ENCODE measurements at regions not wholly inside any gene's neighbourhood (a gene's known extent, or its start where the extent isn't known, plus 50 kb on each side); places are given as distances from the start of the nearest gene placed in this dataset.

DNA sequence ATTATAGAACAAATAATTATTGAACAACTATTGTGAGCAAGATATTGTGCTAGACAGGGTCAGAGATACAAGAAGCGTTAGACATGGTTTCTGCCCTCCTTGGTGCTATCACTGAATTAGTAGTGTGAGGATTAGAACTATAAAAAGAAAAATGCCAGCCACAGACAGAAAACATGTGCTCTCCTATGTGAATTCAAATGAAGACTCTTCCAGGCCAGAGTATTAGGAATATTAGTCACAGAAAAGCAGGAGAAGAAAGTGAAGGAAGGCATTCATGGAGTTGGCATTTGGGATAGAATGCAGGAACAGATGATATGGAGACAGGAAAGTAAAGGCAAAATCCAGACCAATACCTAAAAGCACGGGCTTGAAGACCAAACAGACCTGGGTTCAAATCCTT lies 179.6 kb upstream of the TENM3 start:
- DNase-seq (ENCODE audit: low read depth in 3 of 3), result no peak

DNA sequence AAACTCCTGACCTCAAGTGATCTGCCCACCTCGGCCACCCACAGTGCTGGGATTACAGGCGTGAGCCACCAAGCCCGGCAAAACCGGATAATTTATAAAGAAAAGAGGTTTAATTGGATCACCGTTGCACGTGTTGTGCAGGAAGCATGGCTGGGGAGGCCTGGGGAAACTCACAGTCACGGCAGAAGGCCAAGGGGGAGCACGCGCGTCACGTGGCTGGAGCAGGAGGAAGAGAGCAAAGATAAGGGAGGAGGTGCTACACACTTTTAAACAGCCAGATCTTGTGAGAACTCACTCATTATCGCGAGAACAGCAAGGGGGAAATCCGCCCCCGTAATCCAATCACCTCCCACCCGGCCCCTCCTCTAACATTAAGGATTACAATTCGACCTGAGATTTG lies 177.9 kb upstream of the TENM3 start:
- DNase-seq (ENCODE audit: low read depth in 3 of 3), result no peak

DNA sequence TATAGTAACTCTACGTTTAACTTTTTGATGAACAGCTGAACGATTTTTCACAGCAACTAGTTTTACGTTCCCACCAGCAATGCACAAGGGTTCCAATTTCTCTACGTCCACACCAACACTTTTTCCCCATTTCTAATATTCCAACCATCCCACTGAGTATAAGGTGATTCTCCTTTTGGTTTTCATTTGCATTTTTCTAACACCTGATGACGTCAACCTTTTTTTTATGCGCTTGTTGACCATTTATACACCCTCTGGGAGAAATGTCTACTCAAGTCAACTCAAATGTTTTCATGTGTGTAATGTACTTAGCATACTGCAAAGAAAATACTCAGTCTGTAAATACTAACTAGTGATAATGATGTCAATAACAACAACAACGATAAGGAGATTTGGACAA lies 177.2 kb upstream of the TENM3 start:
- no peak for DNase-seq (ENCODE audit: low read depth in 3 of 3)

DNA sequence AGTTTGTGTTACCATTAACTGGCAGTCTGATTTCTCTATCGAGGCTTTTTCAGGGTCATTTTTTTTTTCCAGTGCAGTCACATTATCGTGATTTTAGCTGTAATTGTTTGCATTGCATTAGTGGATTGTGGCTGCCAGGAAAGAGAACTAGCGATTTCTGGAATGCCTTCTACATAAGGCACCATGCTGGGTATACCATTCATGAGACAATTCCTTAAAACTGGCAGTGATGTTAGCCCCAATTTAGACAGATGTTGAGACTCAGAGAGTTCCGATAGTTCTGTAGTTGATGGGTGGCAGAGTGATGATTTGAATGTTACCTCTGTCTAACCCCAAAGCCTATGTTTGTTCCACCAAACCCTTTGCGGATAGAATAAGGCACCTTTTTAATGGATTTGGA lies 175.4 kb upstream of the TENM3 start:
- DNase-seq (ENCODE audit: low read depth in 3 of 3), result no peak

DNA sequence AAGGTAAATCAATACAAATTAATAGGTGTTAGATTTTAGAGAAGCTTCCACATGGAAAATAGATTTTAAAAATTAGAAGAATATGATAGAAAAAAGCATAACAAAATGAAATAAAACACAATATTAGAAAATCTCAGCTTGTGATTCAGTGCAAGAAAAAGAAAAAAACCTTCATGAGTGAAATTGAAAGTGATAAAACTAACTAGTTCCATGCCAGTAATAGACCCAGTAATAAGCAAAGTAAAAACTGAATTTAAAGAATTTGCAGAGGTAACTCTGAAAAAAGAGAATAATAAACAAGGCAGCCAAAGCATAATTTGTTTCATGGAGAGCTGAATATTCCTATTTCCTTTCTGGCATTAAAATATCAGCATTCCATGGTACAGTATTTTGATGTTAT lies 174.3 kb upstream of the TENM3 start:
- no peak for DNase-seq (ENCODE audit: low read depth in 3 of 3)

DNA sequence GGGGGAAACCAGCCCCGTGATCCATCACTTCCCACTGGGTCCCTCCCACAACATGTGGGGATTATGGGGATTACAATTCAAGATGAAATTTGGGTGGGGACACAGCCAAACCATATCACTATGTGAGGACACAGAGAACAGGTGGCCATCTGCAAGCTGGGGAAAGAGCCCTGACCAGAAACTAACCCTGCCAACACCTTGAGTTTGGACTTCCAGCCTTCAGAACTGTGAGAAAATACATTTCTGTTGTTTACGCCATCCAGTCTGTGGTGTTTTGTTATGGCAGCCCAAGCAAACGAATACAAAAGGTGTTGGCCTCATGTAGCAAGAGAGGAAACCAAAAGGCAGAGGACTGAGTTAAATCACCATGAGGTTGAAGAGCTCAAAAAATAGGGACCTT lies 169.9 kb upstream of the TENM3 start:
- DNase-seq (ENCODE audit: low read depth in 3 of 3), result no peak

DNA sequence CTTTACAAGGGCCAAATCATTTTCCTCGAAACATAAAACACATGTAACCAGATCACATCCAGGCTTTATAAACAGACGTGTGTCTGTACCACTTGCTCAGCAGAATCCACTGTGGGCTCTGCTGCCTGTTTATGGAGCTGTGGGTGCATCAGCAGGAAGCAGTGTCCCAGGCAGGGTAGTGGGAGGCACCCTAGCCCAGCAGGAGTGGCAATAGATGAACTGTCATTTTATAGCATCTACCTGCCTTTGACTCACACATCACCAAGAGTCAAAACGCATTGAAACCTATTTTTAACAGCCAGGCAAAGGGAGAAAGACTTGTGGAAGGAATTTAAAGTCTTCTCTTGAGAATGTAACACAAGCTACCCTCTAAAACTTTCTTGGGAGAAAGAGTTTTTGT lies 169.1 kb upstream of the TENM3 start:
- no peak for DNase-seq (ENCODE audit: low read depth in 3 of 3)

DNA sequence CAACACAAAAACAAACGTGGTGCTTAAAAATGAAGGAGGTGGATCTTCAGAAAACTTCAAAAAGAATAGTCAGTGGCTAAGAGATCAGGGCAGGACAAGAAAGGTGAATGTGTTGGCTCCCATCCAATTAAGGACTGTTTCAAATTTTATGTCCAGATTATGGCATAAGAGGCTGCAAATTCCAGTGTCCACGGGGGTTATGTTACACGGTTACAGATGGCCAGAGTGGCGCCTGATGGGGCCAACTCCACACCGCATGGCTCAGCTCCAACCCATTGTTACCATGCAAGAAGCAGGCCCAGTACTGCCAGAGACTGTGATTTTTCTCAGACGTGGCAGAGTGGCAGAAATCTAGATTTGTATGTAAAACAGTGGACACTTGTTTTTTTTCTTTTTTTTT lies 168.4 kb upstream of the TENM3 start:
- no peak for DNase-seq (ENCODE audit: low read depth in 3 of 3)

DNA sequence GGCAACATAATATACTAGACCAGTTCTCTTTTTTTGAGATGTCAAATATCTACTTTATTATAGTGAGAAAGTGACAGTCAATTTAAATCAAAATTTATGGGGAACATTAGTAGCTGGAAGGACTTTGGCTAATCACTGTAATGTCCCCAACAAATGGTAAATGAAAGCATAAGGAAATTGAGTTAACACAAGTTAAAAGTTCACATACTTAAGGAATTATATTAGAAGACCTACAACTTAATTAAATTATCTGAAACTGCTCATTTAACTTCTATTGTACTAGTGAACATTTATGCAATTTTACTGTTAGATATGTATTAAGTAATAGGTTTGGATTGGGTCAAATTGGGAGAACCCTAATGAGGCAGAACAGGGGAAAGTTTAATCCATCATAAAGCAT lies 160.3 kb upstream of the TENM3 start:
- DNase-seq (ENCODE audit: low read depth in 3 of 3), result no peak

DNA sequence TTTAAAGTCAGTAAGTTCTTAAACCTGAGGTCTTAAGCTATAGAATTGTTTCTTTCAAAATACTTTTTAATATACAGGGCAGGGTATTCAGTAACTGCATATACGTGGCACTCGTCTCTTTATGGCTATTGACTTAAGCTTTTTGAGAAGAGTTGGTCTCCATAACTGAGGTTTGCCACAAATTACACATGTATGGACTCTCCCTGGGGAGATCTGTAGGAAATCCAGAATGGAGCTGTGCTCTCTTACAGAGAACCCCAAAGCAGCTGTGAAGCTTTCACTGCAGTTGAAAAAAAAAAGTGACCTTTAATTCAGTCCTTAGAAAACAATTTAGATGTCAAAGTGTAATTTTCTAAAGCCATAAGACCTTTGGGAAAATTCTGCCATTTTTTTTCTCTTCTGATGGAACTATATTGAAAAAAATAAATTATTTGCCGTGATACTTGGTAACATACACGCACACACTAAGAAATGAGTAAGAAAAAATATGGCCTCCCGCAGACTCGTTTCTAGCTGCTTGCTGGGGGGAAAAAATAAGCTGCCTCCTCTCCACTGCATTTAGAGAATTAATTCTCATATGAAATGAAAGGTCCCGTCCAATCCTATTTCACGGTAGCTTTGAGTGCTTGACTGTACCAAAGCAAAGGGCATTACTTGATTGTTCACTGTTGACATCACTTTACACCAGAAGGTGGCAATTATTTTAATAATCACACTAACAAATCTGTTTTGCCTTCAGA lies 159.4 kb upstream of the TENM3 start:
- no peak for DNase-seq (ENCODE audit: low read depth in 3 of 3)

DNA sequence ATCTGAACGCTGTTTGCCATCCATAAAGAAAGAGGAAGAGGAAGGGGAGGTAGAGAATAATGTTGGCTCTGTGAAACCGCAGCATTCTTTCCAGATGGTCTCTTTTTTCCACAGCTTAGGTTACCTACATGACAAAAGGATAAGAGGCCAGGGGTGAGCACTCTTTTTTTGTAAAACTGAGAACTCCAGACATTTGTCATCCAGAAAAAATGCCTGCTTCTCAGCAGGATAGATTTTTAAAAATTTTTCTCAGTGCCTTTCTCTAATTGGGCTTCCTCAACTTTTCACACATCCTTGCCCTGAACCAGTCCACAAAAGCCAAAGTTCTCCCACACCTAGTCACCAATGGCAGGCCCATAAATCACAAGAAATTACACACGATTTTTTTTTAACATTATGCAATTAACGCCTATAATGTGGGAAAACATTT lies 158.1 kb upstream of the TENM3 start:
- no peak for DNase-seq (ENCODE audit: low read depth in 3 of 3)

DNA sequence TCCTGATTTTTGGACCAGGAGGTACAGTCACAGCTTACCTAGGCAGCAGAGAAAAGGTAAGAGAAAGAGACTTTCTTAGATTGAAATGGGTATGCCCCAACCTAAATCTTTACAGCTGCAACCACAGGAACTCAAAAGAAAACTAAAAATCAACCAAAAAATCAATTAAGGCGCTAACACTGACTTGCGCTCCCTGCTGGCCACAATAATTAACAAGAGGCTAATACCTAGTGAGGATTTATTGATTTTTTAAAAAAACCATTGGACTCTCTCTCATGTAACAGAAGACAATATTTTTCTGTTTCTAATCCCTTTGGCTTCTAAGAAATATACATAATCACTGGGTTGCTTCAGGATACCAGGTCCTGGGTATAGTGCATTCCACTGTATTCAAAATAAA lies 153.9 kb upstream of the TENM3 start:
- DNase-seq (ENCODE audit: low read depth in 3 of 3), result no peak

DNA sequence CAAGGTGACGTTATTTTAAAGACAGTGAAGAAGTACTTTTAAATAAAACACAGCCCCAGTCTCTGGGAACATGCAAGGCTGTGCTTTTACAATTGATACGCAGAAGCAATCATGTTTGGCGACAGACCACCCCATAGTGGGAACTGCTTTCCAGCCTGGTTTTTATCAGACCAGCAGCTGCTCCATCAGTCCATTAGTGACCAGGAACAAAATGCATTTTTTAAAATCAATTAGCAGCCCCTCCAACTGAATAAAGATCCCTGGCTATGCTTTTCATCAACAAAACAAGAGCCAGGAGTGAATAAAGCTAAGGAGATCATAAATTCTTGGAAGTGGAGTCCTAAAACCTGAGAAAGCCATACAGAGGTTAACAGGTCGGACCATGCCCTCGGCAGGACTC lies 153.0 kb upstream of the TENM3 start:
- DNase-seq (ENCODE audit: low read depth in 3 of 3), result no peak

DNA sequence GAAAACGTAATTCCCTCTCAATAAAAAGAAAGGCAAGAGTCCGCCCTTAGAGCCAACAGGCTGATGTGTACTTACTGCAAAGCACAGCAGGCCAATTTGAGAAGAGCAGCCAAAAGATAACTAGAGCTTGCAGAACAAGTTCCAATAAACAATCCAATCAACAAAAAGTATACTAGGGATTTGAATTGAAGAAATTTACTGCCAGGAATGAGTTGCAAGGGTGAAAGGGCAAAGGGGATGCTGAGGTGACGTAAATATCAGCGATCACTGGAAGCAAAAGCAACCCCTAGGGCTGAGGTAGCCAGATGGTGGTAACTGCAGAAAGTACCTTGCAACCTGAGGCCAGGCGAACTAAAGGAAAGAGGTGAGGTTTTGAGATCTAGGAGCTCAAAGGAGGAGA lies 152.1 kb upstream of the TENM3 start:
- DNase-seq (ENCODE audit: low read depth in 3 of 3), result no peak

DNA sequence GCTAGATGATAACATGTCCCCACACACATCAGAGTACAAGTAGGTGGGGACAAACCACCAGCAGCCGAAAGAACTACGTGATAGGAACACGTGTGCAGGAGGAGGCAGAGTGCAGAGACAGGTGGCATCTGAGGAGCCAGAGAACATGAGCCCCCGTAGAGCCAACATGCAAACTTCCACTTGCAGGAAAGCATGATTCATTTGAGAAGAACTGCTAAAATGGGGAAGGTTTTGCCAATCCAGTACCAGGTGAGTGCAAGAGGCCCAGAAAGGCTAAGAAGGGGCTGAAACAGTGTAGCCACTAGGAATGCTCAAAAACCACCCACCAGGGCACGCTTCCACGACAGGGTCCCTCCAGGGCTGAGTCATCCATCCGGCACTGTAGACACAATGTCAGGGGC lies 149.8 kb upstream of the TENM3 start:
- no peak for DNase-seq (ENCODE audit: low read depth in 3 of 3)

DNA sequence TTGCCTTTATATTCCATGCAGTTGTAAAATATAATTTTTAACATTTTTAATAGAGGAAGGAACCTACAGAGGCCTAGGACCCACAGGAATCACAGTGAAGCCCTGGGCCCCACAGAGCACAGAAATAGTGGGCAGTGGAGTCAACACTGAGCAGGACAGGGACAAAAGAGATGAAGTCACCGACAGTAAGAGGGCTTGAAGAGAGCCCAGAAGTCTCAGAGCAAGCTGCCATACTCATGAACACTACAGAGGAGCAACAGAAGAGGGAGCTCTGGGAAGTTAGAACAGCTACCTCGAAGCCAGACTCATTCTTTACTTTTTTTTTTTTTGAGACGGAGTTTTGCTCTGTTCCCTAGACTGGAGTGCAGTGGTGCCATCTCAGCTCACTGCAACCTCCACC lies 149.3 kb upstream of the TENM3 start:
- DNase-seq (ENCODE audit: low read depth in 3 of 3), result no peak

DNA sequence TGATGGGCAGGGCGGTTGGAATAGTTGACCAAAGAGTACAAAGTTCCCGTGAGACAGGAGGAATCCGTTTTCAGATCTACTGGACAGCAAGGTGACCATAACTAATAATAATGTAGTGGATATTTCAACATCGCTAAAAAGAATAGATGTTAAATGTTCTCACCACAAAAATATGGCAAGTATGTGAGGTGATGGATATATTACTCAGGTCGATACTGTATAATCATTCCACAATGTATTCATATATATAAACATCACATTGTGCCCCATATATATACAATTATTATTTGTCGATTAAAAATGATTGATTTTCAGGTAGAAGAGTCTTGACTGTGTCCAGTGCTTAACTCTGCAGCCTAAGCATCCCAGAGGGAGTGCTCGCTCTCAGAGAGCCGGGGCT lies 141.6 kb upstream of the TENM3 start:
- no peak for DNase-seq (ENCODE audit: low read depth in 3 of 3)

DNA sequence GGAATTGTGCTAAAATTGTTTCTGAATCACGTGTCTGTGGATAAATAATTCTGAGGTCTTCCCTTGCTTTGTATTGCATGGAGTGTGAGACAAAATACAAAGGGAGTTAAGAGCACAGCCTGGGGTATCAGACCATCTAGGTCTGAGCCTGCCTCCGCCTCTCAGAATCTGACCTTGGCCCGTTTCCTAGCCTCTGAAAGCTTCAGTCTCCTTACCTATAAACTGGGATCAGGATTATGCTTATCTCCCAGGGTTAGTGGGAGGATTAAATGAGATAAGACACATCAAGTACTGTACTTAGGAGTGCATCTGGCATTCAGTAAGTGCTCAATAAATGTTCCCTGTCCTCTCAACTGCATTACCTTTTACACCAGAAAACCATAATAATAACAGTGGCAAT lies 140.6 kb upstream of the TENM3 start:
- DNase-seq (ENCODE audit: low read depth in 3 of 3), result no peak

DNA sequence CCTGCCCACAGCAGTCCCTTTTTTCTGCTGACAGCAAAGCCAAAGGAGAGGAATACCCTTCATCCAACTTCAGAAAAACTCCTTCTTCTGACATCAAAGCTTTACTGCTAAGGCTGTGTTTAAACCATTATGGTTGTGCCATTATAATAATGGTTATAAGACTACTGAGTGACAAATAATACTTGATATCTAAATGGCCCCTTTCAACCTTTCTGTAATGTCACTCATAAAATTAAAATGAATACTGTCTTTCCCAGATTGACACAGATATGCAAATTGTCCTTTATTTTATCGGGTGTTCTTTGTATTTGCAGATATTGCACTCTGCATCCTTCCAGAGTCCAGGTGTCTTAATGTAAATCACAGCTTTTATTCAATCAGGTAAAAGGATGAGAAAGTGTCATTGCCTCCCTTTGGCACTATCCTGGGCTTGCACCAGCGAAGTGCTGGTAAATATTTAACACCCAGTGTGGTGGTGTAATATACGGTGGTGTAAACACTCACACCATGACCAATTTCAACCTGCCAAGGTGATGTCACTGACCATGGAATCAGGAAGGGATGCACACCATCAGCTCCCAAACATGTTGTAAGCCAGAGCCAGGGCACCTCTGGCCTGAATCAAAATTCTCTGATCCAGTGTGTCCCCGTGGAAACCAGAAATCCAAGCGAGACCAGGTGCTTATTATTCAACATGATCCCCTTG lies 139.4 kb upstream of the TENM3 start:
- no peak for DNase-seq (ENCODE audit: low read depth in 3 of 3)

DNA sequence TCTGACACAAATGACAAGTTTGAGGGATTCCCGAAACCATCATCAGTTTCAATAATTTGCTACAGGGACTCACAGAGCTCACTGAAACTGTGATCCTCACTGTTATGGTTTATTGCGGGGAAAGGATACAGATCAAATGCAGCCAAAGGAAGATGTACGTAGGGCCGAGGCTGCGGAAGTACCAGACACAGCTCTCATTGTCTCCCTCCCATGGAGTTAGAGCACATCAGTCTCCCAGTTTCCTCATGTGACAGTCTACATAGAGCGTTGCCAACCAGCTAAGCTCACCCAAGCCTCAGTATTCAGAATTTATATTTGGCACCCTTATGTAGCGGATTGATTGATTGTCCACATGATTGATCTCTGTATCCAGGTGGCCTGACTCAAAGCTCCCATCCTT lies 137.8 kb upstream of the TENM3 start:
- DNase-seq (ENCODE audit: low read depth in 3 of 3), result no peak

DNA sequence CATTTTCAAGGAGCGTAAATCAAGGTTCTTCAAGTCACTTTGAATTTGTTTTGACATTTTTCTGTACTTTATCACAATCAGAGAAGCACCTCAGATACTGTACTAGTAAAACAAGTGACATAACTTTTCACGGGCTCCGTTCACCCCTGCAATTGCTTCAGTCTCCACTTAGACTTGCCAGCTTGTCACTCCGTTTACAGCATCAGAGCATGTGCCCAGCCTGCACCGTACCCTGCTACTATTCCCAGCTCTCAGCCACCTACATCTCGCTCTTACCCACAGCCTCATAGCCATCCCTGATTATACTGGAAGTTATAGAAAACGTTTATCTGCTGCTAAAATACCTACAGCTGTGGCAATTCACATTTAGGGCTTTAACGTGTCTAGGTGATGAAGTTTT lies 135.3 kb upstream of the TENM3 start:
- no peak for DNase-seq (ENCODE audit: low read depth in 3 of 3)

DNA sequence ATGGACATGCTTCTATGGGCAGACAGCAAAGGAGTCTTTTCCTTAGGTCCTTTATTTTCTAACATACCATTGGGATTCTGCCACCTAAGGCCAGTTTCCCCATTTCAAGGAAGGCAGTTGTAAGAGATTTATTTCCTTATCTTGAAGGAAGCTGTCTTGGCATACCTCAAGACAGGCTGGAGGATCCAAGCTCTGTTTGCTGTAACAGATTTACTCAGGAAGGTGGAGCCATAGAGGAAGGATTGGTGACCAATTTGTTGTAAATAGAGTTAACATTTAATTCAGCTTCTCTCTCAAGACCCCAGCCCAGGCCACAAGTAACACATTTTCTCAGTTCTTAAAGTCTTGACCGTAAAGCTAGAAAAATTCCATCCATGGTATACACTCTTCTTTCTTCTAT lies 131.6 kb upstream of the TENM3 start:
- DNase-seq (ENCODE audit: low read depth in 3 of 3), result no peak

DNA sequence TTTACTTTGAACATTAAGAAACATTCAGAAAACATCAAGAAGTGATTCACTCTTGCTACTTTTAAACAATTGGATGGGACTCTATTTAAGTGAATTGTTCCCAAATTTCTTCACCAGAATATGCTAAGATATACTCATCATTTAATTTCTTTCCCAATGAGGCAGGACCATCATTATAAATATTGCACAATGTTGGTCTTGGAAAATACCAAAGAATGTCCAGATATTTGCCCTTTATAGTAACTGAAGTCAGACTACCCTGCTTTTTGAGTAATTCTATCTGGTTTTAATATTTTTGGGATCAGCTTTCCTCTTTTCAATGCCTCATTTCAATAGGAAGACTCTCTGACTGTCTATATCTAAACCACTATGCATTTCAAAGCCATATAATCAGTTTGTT lies 129.4 kb upstream of the TENM3 start:
- DNase-seq (ENCODE audit: low read depth in 3 of 3), result no peak

DNA sequence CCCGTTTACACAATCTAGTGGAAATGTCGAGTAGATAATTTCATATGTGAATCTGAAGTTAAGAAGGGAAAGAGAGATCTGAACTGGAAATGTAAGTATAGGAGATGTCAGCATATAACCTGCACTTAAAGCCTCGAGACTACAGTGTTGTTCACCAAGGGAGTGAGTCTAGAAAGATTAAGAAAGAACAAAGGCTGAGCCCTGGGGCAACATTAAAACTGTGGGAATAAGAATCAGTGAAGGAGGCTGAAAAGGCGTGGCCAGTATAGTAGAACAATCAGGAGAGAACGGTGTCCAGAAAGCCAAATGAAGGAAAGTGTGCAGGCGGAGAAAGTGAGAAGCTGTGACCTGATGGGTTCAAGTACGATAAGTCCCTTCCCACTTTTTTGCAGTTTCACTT lies 118.8 kb upstream of the TENM3 start:
- no peak for DNase-seq (ENCODE audit: low read depth in 3 of 3)
